Ovary (tissue), 7 donors: ENCODE measurements at regions not wholly inside any gene's neighbourhood (a gene's known extent, or its start where the extent isn't known, plus 50 kb on each side); places are given as distances from the start of the nearest gene placed in this dataset.

ENCODE experiments used
- DNase-seq, 5 donors: peaks; one replicate each; pipeline ENCODE4 v3.0.0-alpha.2; 2019 to 2020
- H3K27ac ChIP-seq, 2 donors: fragments of 200-600 bp; one replicate each; pipeline versions ENCODE4 v1.5.1 to v1.8.0; 2019 to 2022
- H3K27me3 ChIP-seq: fragments of 200-600 bp; one replicate; pipeline ENCODE4 v1.8.0; 2022
- H3K36me3 ChIP-seq: fragments of 200-600 bp; sonication (generic); one replicate; pipeline ENCODE4 v1.5.1; 2019
- H3K4me1 ChIP-seq: one replicate; pipeline ENCODE4 v1.8.1; 2013; ENCODE audit warnings: mild to moderate bottlenecking, moderate library complexity; ENCODE audit not compliant: insufficient read depth
- H3K4me3 ChIP-seq: fragments of 200-600 bp; sonication (generic); one replicate; pipeline ENCODE4 v1.5.1; 2017
- H3K9me3 ChIP-seq, 2 donors: fragments of 200-600 bp in 1 of 2; sonication (generic) in 1 of 2; one replicate each; pipeline versions ENCODE4 v1.5.1 to v1.8.1; 2013 to 2019; ENCODE audit warnings: mild to moderate bottlenecking in 1 of 2, moderate library complexity in 1 of 2
- EP300 ChIP-seq: sonication (generic); formaldehyde crosslinking; IDR thresholded peaks from one replicate; pipeline ENCODE4 v1.6.1; 2017; ENCODE audit warnings: antibody characterized with exemption
- POLR2A ChIP-seq: fragments of 450-650 bp; IDR thresholded peaks from one replicate; pipeline ENCODE4 v1.6.1; 2017; ENCODE audit warnings: antibody characterized with exemption, mild to moderate bottlenecking, moderate library complexity
- WGBS, 3 donors: extraction: QIAGEN DNeasy Blood & Tissue Kit in 1 of 3; methylation state at CpG; one replicate each; pipeline versions ENCODE4 v1.1.5 to v1.1.7; 2013 to 2017; 5-methylcytosine and 5-hydroxymethylcytosine counted together
- intact Hi-C, 4 donors: fragments of 100-400 bp; cut with DNase I; formaldehyde crosslinking; loops; one replicate each; pipeline versions ENCODE4 v1.11.0 to v1.15.1; 2022 to 2023
- TF ChIP-seq, protein P1 (sequence below), 3 donors: fragments of 450-650 bp in 2 of 3; fragments of 200-600 bp in 1 of 3; IDR thresholded peaks; one replicate each; pipeline versions ENCODE4 v1.5.1 to v1.8.0; 2016 to 2022; ENCODE audit warnings: antibody characterized with exemption in 3 of 3, mild to moderate bottlenecking in 1 of 3
- donor health status: DM: no; HTN: no; CAD: no; lungs with moderate emphysema.
- donor health status: DM: no; HTN: no; CAD: no.
- donor health status: Bipolar disorder and iron deficiency.
- donor health status: DM: no; HTN: no; CAD: no.
- donor health status: DM: yes; HTN: yes; CAD: no.

DNA sequence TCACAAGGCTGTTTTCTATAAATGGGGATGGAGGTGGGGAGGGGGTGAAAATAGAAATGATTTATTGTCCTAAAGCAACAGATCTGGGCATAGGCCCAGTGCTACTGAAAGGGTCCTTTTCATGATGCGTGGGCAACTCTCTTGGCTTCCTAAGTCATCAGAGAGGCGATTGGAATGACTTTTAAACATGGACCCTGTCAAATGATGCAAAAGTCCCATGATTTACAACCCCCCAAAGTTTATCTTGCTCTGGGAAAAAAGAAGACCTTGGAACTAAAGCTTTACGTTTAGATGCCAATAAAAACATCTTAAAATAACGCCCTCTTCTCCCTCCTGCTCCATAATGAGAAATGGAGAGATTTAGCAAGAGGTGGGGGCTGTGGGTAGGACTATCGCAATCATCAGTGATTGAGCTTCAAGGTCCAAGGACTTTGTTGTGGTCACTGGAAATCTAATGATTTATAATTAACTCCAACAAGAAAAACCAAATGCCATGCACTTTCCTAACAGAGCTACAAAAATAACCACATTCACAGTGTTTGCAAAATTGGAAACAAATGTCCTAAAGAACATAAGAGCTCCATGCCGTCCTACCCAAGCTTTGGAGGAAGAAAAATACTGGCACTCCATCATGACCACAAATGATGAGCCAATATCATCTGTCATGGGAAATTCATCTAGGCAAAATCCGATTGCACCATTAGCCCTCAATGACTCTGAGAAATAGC, 167.5 kb upstream of the CLINT1 start:
- DNase-seq = peak in 2 of 5 donors; percentile 19 to 21

DNA sequence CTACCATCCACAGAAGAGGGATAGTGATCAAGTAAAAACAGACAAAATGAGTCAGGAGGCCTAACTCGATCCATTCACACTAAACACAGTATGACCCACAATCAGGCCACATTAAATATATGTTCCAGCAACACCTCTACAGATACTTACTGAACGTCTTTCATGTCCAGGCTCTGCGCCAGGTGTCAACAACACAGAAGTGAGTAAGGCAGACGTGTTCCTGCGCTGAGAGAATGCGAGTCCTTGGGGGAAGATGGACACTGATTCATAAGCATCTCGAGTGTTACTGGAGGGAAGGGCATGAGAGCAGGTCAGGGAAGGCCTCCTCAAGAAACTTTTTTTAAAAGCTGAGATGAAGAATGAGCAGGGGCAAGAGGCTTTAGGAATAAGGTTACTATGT, 164.3 kb upstream of the CLINT1 start:
- no peaks in the 10 kb centered on the region for H3K36me3 ChIP-seq
- no peak for DNase-seq
- no peaks in the 10 kb centered on the region for H3K9me3 ChIP-seq
- intact Hi-C loops = loop anchor here in 1 of 4 donors (10.0 kb wide), 1 partner anchor 1082 kb away; no protein-coding TSS in a partner anchor
- no peaks in the 10 kb centered on the region for H3K27me3 ChIP-seq
- no peak overlapping the region for H3K4me3 ChIP-seq
- TF ChIP-seq POLR2A = no peak
- no peak for TF ChIP-seq EP300
- TF ChIP-seq, protein P1, sequence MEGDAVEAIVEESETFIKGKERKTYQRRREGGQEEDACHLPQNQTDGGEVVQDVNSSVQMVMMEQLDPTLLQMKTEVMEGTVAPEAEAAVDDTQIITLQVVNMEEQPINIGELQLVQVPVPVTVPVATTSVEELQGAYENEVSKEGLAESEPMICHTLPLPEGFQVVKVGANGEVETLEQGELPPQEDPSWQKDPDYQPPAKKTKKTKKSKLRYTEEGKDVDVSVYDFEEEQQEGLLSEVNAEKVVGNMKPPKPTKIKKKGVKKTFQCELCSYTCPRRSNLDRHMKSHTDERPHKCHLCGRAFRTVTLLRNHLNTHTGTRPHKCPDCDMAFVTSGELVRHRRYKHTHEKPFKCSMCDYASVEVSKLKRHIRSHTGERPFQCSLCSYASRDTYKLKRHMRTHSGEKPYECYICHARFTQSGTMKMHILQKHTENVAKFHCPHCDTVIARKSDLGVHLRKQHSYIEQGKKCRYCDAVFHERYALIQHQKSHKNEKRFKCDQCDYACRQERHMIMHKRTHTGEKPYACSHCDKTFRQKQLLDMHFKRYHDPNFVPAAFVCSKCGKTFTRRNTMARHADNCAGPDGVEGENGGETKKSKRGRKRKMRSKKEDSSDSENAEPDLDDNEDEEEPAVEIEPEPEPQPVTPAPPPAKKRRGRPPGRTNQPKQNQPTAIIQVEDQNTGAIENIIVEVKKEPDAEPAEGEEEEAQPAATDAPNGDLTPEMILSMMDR (IDR thresholded peaks at IDR 0.05) = no peak
- peaks cover 2% of the 10 kb centered on the region for H3K4me1 ChIP-seq
- 86 to 89% (median 86%) methylated on average over 7 of the region's 7 CpGs for WGBS, 3 donors
- no peak overlapping the region for H3K27ac ChIP-seq

More for the DNA sequence above, 167.5 kb upstream of the CLINT1 start:
- no peaks in the 10 kb centered on the region for H3K9me3 ChIP-seq
- peaks cover 6% of the 10 kb centered on the region for H3K4me1 ChIP-seq
- WGBS, 3 donors = 4 to 10% (median 8%) methylated on average over 7 of the region's 7 CpGs
- no peaks in the 10 kb centered on the region for H3K27me3 ChIP-seq
- peak overlapping the region in 1 of 2 donors; percentile 48 for H3K27ac ChIP-seq
- TF ChIP-seq POLR2A (no peak), EP300 (no peak)
- TF ChIP-seq, protein P1 (IDR thresholded peaks at IDR 0.05) = no peak
- intact Hi-C loops = loop anchor here in 1 of 4 donors (10.0 kb wide), 1 partner anchor 1078 kb away; no protein-coding TSS in a partner anchor
- H3K36me3 ChIP-seq = no peaks in the 10 kb centered on the region
- H3K4me3 ChIP-seq = no peak overlapping the region

DNA sequence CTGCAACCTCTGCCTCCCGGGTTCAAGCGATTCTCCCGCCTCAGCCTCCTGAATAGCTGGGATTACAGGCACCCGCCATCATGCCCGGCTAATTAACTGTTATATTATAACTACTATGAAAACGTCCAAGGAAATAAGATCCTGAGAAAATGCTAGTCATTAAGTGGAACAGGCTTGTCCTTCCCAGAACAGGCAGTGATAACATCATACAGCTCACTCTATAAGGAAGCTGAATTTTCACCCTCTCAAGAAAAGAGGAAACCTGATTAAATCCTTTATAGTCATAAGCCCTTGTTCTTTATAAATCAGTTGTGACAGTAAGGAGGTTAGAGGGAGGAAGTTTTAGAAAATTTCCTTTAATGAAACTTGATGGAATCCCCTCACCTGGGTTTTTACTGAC, 163.9 kb upstream of the CLINT1 start:
- TF ChIP-seq, protein P1 (IDR thresholded peaks at IDR 0.05) = no peak
- TF ChIP-seq EP300 (no peak), POLR2A (no peak)
- WGBS, 3 donors = 89 to 90% (median 90%) methylated on average over 6 of the region's 6 CpGs
- no peaks in the 10 kb centered on the region for H3K27me3 ChIP-seq

DNA sequence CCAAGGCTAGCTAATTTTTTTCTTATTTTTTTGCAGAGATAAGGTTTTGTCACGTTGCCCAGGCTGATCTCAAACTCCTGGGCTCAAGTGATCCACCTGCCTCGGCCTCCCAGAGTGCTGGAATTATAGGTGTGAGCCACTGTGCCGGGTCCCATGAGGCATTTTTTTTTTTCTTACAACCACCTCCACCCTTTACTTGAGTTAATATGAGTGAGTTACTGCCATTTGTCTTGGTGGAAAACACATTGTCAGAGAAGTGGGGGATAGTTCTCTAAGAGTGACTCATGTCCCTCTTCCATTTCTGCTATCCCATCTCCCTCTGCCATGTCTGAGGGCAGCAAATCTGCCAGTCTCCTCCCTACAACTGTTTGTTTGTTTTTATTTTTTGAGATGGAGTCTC, 163.4 kb upstream of the CLINT1 start:
- Histone ChIP-seq H3K36me3 (no peaks in the 10 kb centered on the region), H3K27me3 (no peaks in the 10 kb centered on the region), H3K9me3 (no peaks in the 10 kb centered on the region), H3K27ac (no peak overlapping the region), H3K4me3 (no peak overlapping the region), H3K4me1 (peaks cover 1% of the 10 kb centered on the region)
- TF ChIP-seq EP300 (no peak), POLR2A (no peak)
- TF ChIP-seq, protein P1 (IDR thresholded peaks at IDR 0.05) = no peak
- WGBS, 3 donors = 48 to 84% (median 74%) methylated on average over 3 of the region's 3 CpGs
- intact Hi-C loops = loop anchor here in 1 of 4 donors (10.0 kb wide), 1 partner anchor 1082 kb away; no protein-coding TSS in a partner anchor
- DNase-seq = no peak

More for the DNA sequence above, 163.9 kb upstream of the CLINT1 start:
- Histone ChIP-seq H3K4me1 (peaks cover 1% of the 10 kb centered on the region), H3K36me3 (no peaks in the 10 kb centered on the region), H3K4me3 (no peak overlapping the region), H3K9me3 (no peaks in the 10 kb centered on the region), H3K27ac (no peak overlapping the region)
- DNase-seq = no peak
- intact Hi-C loops = loop anchor here in 1 of 4 donors (10.0 kb wide), 1 partner anchor 1082 kb away; no protein-coding TSS in a partner anchor
